ENCODE measurements at regions not wholly inside any gene's neighbourhood (a gene's known extent, or its start where the extent isn't known, plus 50 kb on each side); places are given as distances from the start of the nearest gene placed in this dataset.

GRCh38 chr7:136693166-136694119 is 175.0 kb upstream of the CHRM2 start:
- TF ChIP-seq CTCF (IDR thresholded peaks at IDR 0.05; ENCODE audit: insufficient read depth, low read length), result no peak
- H3K4me3 ChIP-seq (ENCODE audit: low read depth, low read length), result no peak overlapping the region
- no peak for DNase-seq (ENCODE audit: low read depth)

- no peak for DNase-seq (ENCODE audit: low read depth)
- no peak overlapping the region for H3K4me3 ChIP-seq (ENCODE audit: low read depth, low read length)
- no peak for TF ChIP-seq CTCF (IDR thresholded peaks at IDR 0.05; ENCODE audit: insufficient read depth, low read length)
Observed at GRCh38 chr7:136692221-136692620, 176.2 kb upstream of the CHRM2 start.

GRCh38 chr7:136688601-136689000 is 179.9 kb upstream of the CHRM2 start:
- no peak for DNase-seq (ENCODE audit: low read depth)
- no peak overlapping the region for H3K4me3 ChIP-seq (ENCODE audit: low read depth, low read length)
- TF ChIP-seq CTCF (IDR thresholded peaks at IDR 0.05; ENCODE audit: insufficient read depth, low read length), result no peak

GRCh38 chr7:136687693-136688322 is 180.6 kb upstream of the CHRM2 start:
- TF ChIP-seq CTCF (IDR thresholded peaks at IDR 0.05; ENCODE audit: insufficient read depth, low read length), result peak; percentile 46
- no peak overlapping the region for H3K4me3 ChIP-seq (ENCODE audit: low read depth, low read length)
- DNase-seq (ENCODE audit: low read depth), result peak; percentile 4

- TF ChIP-seq CTCF (IDR thresholded peaks at IDR 0.05; ENCODE audit: insufficient read depth, low read length), result no peak
- H3K4me3 ChIP-seq (ENCODE audit: low read depth, low read length), result no peak overlapping the region
- DNase-seq (ENCODE audit: low read depth), result no peak
Observed at GRCh38 chr7:136685501-136686173, 182.8 kb upstream of the CHRM2 start.

- DNase-seq (ENCODE audit: low read depth), result peak; percentile 6
- H3K4me3 ChIP-seq (ENCODE audit: low read depth, low read length), result no peak overlapping the region
- no peak for TF ChIP-seq CTCF (IDR thresholded peaks at IDR 0.05; ENCODE audit: insufficient read depth, low read length)
Observed at GRCh38 chr7:136677471-136678365, 190.7 kb upstream of the CHRM2 start.

All from fibroblast of the aortic adventitia (primary cell).